Endothelial cell (in vitro differentiated cells): ENCODE measurements at regions not wholly inside any gene's neighbourhood (a gene's known extent, or its start where the extent isn't known, plus 50 kb on each side); places are given as distances from the start of the nearest gene placed in this dataset.

ENCODE experiments used
- DNase-seq: peaks from one replicate; pipeline ENCODE4 v3.0.0; 2021; ENCODE audit warnings: low spot score
- H3K27ac Mint-ChIP-seq: one replicate; pipeline ENCODE4 v1.8.0; 2021; ENCODE audit warnings: mixed read lengths, inconsistent platforms; ENCODE audit not compliant: unreplicated experiment
- H3K27me3 Mint-ChIP-seq: one replicate; pipeline ENCODE4 v1.8.0; 2021; ENCODE audit warnings: mild to moderate bottlenecking, moderate library complexity, mixed read lengths, inconsistent platforms; ENCODE audit not compliant: unreplicated experiment
- H3K36me3 Mint-ChIP-seq: one replicate; pipeline ENCODE4 v1.8.0; 2021; ENCODE audit warnings: mild to moderate bottlenecking, low read depth, mixed read lengths, inconsistent platforms; ENCODE audit not compliant: unreplicated experiment
- H3K4me1 Mint-ChIP-seq: one replicate; pipeline ENCODE4 v1.8.0; 2021; ENCODE audit warnings: mild to moderate bottlenecking, mixed read lengths, inconsistent platforms; ENCODE audit not compliant: unreplicated experiment
- H3K4me3 Mint-ChIP-seq: one replicate; pipeline ENCODE4 v1.8.0; 2021; ENCODE audit warnings: mild to moderate bottlenecking, mixed read lengths, inconsistent platforms; ENCODE audit not compliant: unreplicated experiment
- H3K9me3 Mint-ChIP-seq: one replicate; pipeline ENCODE4 v1.8.0; 2021; ENCODE audit warnings: mixed read lengths, inconsistent platforms; ENCODE audit not compliant: unreplicated experiment
- TF ChIP-seq, protein P1 (sequence below): fragments of 200-600 bp; sonication (generic); IDR thresholded peaks from one replicate; pipeline ENCODE4 v1.5.0; 2021; ENCODE audit warnings: antibody characterized with exemption; ENCODE audit not compliant: unreplicated experiment

DNA sequence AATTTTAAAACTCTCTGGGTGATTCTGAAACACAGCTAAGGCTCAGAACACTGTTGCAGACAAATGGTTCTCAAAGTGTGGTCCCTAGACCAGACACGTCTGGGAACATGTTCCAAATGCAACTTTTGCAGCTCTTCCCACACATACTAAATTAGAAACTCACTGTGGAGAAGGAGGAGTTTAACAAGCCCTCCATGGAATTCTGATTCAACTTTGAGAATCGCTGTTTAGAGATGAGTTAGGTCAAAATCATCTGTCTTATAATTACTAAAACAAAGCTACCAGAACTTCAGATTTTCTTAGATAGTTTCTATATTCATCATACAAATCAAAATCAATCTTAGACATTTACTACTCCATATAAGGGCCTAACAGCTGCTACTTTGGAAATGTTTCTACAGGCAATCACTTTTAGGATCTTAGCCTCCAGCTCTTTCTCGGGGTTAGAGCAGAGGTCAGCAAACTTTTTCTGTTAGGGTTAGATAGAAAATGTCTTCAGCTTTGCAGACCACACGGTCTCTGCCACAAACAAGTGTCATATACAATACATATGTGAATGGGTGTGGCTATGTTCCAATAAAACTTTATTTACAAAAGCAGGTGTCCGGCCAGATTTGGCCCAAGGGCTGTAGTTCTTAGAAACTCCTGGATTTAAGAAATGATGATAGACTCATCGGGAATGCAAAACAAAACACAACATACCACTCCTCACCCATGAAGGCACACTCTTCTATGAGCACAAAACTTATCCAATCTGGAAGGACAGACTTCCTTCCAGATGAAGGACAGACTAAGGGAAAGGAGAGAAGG, 50.0 kb upstream of the ARHGAP18 start:
- no peak for DNase-seq
- H3K4me3 Mint-ChIP-seq = no peak overlapping the region
- no peaks in the 10 kb centered on the region for H3K4me1 Mint-ChIP-seq
- TF ChIP-seq, protein P1, sequence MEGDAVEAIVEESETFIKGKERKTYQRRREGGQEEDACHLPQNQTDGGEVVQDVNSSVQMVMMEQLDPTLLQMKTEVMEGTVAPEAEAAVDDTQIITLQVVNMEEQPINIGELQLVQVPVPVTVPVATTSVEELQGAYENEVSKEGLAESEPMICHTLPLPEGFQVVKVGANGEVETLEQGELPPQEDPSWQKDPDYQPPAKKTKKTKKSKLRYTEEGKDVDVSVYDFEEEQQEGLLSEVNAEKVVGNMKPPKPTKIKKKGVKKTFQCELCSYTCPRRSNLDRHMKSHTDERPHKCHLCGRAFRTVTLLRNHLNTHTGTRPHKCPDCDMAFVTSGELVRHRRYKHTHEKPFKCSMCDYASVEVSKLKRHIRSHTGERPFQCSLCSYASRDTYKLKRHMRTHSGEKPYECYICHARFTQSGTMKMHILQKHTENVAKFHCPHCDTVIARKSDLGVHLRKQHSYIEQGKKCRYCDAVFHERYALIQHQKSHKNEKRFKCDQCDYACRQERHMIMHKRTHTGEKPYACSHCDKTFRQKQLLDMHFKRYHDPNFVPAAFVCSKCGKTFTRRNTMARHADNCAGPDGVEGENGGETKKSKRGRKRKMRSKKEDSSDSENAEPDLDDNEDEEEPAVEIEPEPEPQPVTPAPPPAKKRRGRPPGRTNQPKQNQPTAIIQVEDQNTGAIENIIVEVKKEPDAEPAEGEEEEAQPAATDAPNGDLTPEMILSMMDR = no peak
- H3K27me3 Mint-ChIP-seq = no peaks in the 10 kb centered on the region
- no peaks in the 10 kb centered on the region for H3K36me3 Mint-ChIP-seq
- H3K9me3 Mint-ChIP-seq = no peaks in the 10 kb centered on the region
- no peak overlapping the region for H3K27ac Mint-ChIP-seq
